ENCODE measurements at regions not wholly inside any gene's neighbourhood (a gene's known extent, or its start where the extent isn't known, plus 50 kb on each side); places are given as distances from the start of the nearest gene placed in this dataset.
"Not testable (repeated sequence)": the region's sequence is repeated elsewhere in the genome, so short reads cannot be mapped to it uniquely, and the experiment has no call there.

DNA sequence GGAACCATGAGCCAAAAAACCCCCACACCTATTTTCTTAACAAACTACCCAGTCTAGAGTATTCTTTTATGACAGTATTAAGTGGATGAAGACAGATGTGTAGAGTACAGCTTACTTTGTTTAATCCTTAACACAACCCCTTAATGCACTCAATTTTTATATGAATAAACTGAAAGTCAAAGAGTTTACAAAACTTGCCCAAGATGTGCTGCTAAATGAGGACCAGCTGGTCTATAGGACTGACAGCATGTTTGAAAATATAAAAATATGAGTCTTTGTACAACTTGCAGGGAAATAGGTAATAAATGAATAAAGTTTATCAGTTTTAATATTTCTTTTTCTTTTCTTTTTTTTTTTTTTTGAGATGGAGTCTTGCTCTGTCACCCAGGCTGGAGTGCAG, 102.3 kb downstream of the ZFY start:
- DNase-seq (ENCODE audit: low read depth in 1 of 2, low spot score in 1 of 2) = no peak

DNA sequence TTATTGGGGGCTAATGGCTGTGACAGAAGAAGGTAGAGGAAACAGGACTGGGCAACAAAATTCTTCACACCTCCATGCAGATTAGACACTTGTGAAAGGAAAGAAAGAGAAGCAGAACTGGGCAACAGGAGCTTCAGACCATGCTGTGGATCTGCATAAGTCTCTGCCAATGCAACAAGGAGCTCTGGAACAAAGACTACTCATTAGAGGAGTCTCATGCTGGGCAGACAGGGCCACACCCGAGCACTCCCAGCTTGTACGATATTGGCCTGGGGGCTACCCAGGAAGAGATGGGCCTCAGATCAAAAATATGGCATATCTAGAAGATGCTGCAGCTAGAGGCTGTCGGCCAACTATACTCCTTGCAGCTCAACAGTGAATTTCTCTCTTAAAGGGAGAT, 105.2 kb downstream of the ZFY start:
- no peak for DNase-seq (ENCODE audit: low read depth in 1 of 2, low spot score in 1 of 2)

GRCh38 chrY:3041985-3042384, 106.8 kb downstream of the ZFY start:
- DNase-seq (ENCODE audit: low read depth in 1 of 2, low spot score in 1 of 2) = no peak

- DNase-seq (ENCODE audit: low read depth in 1 of 2, low spot score in 1 of 2) = no peak
These were observed 107.7 kb downstream of the ZFY start for GRCh38 chrY:3042901-3043300.

DNA sequence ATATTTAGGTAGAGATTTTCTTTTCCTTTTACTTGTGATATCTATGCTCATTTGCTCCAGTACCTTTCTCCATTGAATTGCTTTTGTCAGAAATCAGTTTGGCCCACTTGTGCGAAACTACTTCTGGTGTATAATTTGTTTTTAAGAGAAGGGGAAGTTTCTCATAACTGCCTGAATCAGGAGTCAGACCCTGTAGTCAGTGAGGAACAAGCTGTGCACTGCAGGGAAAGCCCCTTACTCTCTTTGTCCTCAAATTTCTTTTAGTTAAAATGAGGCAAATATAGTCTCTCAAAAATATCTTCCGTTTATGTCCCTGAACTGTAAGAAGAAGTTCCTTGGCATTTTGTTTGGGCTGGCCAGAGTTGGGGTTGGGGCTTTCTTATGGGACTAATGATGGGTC, 109.9 kb downstream of the ZFY start:
- DNase-seq (ENCODE audit: low read depth in 1 of 2, low spot score in 1 of 2) = no peak

DNA sequence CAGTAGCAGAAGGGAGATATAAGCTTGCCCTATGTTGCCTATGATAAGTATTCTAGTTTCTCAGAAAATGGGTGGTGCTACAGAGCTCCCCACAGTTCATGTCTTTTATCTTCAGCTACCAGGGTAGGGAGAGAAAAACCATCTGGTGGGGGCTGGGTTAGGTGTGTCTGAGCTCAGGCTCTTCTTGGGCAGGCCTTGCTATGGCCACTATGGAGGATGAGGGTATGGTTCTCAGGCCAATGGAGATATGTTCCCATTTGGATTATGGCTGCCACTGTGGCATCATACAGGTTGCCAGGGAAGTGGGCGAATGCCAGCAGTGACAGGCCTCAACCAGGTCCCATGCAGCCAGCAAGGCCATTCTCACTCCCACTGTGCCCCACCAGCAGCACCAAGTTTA, 120.3 kb downstream of the ZFY start:
- DNase-seq (ENCODE audit: low read depth in 1 of 2, low spot score in 1 of 2) = not testable (repeated sequence)

- DNase-seq (ENCODE audit: low read depth in 1 of 2, low spot score in 1 of 2) = not testable (repeated sequence)
These were observed 123.2 kb downstream of the ZFY start for GRCh38 chrY:3058342-3058741.

DNA sequence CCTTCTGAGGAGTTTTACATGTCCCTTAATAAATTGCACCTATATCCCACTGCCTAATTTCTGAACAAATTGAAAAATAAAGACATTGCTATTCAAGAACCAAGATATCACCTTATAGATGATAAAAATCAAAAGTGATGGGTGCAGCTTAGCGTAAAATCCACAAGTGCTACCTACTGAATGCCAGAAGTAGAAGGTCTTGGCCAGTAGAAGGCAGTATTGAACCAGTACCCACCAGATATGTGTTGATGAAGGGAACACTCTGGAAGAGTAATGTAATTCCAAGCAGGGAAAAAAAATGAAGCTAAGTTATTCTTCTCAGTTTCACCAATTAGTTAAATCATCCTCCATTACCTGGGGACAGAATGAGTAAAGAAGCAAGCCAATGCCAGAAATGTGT, 125.5 kb downstream of the ZFY start:
- not testable (repeated sequence) for DNase-seq (ENCODE audit: low read depth in 1 of 2, low spot score in 1 of 2)

- not testable (repeated sequence) for DNase-seq (ENCODE audit: low read depth in 1 of 2, low spot score in 1 of 2)
These were observed 153.0 kb downstream of the ZFY start for GRCh38 chrY:3088149-3088548.

DNA sequence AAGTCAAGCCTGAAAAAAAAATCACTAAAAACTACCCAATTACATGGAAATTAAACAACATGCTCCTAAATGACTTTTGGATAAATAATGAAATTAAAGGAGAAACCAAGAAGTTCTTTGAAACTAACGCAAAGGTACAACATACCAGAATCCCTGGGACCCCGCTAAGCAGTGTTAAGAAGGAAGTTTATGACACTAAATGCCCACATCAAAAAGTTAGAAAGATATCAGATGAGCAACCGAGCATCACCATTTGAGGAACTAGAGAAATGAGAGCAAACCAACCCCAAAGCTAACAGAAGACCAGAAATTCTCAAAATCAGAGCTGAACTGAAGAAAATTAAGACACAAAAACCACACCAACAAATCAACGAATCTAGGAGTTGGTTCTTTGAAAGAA, 173.5 kb downstream of the ZFY start:
- not testable (repeated sequence) for DNase-seq (ENCODE audit: low read depth in 1 of 2, low spot score in 1 of 2)

GRCh38 chrY:3120234-3120633, 185.1 kb downstream of the ZFY start:
- not testable (repeated sequence) for DNase-seq (ENCODE audit: low read depth in 1 of 2, low spot score in 1 of 2)

DNA sequence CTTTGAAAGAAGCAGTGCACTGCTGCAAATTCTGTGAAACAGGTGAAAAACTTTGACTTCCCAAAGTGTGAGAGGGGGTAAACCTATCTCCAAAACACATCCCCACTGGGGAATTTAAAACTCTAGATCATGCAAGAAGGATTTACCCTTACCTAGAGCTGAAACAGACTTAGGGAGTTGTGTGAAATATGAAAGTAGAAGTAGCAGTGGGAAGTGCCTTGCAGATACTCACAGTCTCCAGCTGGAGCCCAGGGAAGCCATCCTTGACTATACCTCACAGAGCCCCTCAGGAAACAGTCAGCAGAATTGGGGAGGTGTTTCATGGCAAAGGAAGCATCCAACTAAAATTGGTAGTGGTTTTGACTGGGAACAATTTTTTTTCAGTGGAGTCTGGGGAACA, 185.5 kb downstream of the ZFY start:
- not testable (repeated sequence) for DNase-seq (ENCODE audit: low read depth in 1 of 2, low spot score in 1 of 2)

DNA sequence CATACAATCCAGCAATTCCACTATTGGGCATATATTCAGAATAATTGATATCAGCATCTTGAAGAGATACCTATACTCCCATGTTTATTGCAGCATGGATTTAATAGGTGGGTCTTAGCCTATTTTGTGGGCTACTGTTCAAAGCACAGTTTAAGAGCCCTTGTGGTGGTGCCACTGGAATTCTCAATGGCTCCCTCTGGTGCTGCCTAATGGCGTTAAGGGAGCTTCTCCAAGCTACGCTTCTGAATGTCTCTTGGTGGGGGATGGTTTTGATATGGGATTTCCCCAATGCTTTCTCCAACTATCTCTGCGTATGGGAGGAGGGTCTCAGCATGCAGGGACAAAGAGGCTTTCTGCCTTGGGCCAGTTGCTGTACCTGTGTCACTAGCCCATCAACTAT, 188.3 kb downstream of the ZFY start:
- not testable (repeated sequence) for DNase-seq (ENCODE audit: low read depth in 1 of 2, low spot score in 1 of 2)

GRCh38 chrY:3171074-3171473, 235.9 kb downstream of the ZFY start:
- DNase-seq (ENCODE audit: low read depth in 1 of 2, low spot score in 1 of 2) = not testable (repeated sequence)

- DNase-seq (ENCODE audit: low read depth in 1 of 2, low spot score in 1 of 2) = not testable (repeated sequence)
These were observed 259.9 kb downstream of the ZFY start for GRCh38 chrY:3195035-3195434.

DNA sequence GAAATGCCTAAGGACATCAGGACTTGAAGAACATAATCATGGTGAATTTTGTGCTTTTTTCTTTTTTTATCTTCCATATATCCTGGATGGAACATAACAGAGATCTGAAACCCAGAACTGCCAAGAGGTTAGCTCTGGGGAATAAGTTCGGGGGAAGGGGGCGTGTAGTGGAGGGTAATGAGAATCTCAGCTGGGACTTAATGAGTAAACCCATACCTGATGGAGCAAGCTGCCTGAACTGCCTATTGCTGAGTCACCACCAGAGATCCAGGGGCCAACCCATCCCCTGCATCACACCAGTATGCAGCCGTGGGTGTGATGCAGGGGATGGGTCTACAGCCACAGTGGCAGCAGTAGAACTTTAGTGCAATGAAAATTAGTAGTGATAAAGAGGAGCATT, 267.1 kb downstream of the ZFY start:
- DNase-seq (ENCODE audit: low read depth in 1 of 2, low spot score in 1 of 2) = not testable (repeated sequence)

DNA sequence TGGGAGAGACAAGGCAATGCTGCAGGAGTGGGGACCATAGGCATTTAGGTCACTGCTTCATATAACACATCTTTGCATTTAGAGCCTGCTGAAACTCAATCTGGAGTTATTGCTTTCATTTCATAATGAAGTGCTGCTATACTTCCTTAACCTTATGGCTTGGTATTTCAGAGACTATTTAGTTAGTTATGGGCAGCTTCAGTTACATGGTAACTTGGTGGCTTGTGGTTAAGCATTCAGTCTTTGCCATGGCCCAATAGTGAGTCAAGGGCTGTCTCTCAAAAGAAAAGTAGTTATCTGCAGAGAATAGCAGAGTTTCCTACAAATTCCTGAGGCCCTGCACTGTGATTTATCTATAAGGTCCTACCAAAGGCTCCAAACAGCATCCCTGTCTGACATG, 271.6 kb downstream of the ZFY start:
- DNase-seq (ENCODE audit: low read depth in 1 of 2, low spot score in 1 of 2) = not testable (repeated sequence)

DNA sequence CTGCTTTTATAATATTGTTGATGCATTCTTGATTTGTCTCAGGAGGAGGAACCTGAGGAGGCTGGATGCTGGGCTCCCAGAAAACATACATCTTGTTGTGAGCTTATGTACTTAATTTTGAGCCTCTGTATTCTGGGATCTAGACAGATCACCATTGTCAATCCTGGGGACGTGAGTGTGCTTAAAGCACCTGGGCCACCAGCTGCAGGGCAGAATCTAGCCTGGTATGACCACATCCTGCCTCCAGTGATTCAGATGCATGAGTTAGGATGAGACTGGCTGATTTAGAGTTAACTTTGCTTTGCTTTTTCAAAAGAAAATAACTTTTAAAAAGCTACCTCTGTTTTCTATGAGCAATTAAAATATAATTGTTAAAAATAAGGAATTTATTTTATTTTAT, 278.0 kb downstream of the ZFY start:
- not testable (repeated sequence) for DNase-seq (ENCODE audit: low read depth in 1 of 2, low spot score in 1 of 2)

DNA sequence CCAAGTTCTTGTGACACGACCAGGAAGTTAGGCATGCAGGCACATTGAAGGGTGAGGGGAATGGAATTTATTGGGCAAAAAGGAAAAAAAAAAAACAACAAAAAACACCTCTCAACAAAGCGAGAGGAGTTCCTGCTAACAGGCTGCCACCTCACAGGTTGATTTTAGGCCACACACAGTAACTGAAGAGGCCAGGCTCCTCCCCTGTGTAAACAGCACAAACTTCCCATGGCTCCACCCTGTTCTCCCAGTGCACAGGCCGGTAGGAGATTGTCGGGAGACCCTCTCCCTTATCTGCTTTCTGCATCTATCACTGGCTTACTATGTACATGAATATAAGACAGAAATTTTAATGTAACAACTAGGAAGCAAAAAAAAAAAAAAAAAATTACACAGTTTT, 283.0 kb downstream of the ZFY start:
- not testable (repeated sequence) for DNase-seq (ENCODE audit: low read depth in 1 of 2, low spot score in 1 of 2)

GRCh38 chrY:3218559-3218958, 283.4 kb downstream of the ZFY start:
- DNase-seq (ENCODE audit: low read depth in 1 of 2, low spot score in 1 of 2) = not testable (repeated sequence)

DNA sequence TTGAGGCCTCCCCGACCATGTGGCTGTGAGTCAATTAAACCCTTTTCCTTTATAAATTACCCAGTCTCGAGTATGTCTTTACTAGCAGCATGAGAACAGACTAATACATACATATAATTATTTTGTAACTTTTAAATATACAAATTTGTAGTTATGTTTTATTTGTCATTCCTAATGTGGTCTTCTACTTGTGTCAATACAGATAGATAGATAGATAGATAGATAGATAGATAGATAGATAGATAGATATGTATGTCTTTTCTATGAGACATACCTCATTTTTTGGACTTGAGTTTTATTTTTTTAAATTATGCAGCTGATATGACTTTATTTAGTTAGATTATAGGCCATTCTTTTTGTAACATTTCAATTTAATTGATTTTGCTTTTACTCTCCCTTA, 316.0 kb upstream of the TGIF2LY start:
- not testable (repeated sequence) for DNase-seq (ENCODE audit: low read depth in 1 of 2, low spot score in 1 of 2)

- DNase-seq (ENCODE audit: low read depth in 1 of 2, low spot score in 1 of 2) = not testable (repeated sequence)
These were observed 290.8 kb upstream of the TGIF2LY start for GRCh38 chrY:3288063-3288462.

DNA sequence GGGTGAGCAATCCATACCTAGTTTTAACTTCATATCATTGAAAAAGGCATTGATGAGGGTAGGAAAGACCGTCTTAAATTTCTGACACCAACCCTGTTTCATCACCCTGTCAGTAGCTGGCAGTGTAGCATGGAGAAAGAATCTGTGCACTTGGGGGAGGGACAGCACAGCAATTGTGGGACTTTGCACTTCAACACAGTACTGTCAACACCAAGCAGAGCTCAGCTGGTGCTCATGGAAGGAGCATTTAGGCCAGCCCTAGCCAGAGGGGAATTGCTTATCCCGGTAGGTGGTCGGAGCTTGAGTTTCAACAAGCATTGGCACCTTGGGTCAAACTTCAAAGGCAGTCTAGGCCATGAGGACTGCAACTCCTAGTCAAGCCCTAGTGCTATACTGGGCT, 281.6 kb upstream of the TGIF2LY start:
- DNase-seq (ENCODE audit: low read depth in 1 of 2, low spot score in 1 of 2) = not testable (repeated sequence)

DNA sequence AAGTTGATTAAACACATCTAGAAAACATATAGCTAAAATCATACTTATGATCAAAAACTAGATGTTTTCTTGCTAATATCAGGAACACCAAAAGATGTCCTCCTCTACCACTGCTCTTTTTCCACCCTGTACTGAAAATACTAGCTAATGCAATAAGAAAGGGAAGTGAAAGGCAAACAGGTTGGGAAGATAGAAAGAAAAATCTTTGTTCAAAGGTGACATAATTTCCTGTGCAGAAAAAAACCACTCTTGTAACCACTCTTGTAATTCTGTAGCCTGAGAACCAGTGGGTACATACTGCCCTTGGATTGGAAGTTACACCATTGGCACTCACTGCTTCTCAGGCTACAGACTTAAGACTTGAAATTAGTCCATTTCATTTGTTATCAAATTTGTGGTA, 258.9 kb upstream of the TGIF2LY start:
- not testable (repeated sequence) for DNase-seq (ENCODE audit: low read depth in 1 of 2, low spot score in 1 of 2)

Measured in activated CD4-positive, alpha-beta T cell treated with anti-CD3 and anti-CD28 coated beads, Interleukin-2, amount 50 U/mL, for 24 hours (primary cell).